ENCODE measurements at regions not wholly inside any gene's neighbourhood (a gene's known extent, or its start where the extent isn't known, plus 50 kb on each side); places are given as distances from the start of the nearest gene placed in this dataset.

GRCh38 chr12:67141296-67142018 lies 127.7 kb upstream of the CAND1 start:
- no peaks in the 10 kb centered on the region for H3K27me3 ChIP-seq (ENCODE audit: insufficient read depth, insufficient read length)
- H3K4me1 ChIP-seq (ENCODE audit: insufficient read depth, insufficient read length) = no peaks in the 10 kb centered on the region
- H3K9ac ChIP-seq (ENCODE audit: insufficient read length, low read depth) = no peak overlapping the region
- H3K36me3 ChIP-seq (ENCODE audit: insufficient read depth, insufficient read length, low read length) = no peaks in the 10 kb centered on the region
- TF ChIP-seq ZNF274 (IDR thresholded peaks at IDR 0.05; ENCODE audit: low read depth, low read length) (no peak), SUZ12 (IDR thresholded peaks at IDR 0.05; ENCODE audit: extremely low read depth, insufficient read depth, insufficient read length) (no peak), YY1 (IDR thresholded peaks at IDR 0.05; ENCODE audit: insufficient read depth, insufficient read length) (no peak)
- DNase-seq (ENCODE audit: low read depth, low spot score) = no peak
- no peaks in the 10 kb centered on the region for H3K9me3 ChIP-seq (ENCODE audit: insufficient read depth, low read length)
- H3K4me3 ChIP-seq (ENCODE audit: insufficient read length, low read depth) = no peak overlapping the region

GRCh38 chr12:67145692-67146091 lies 123.5 kb upstream of the CAND1 start:
- Histone ChIP-seq H3K4me3 (ENCODE audit: insufficient read length, low read depth) (no peak overlapping the region), H3K36me3 (ENCODE audit: insufficient read depth, insufficient read length, low read length) (no peaks in the 10 kb centered on the region), H3K4me1 (ENCODE audit: insufficient read depth, insufficient read length) (no peaks in the 10 kb centered on the region), H3K27me3 (ENCODE audit: insufficient read depth, insufficient read length) (no peaks in the 10 kb centered on the region), H3K9me3 (ENCODE audit: insufficient read depth, low read length) (no peaks in the 10 kb centered on the region), H3K9ac (ENCODE audit: insufficient read length, low read depth) (no peak overlapping the region)
- no peak for DNase-seq (ENCODE audit: low read depth, low spot score)
- no peak for TF ChIP-seq ZNF274 (IDR thresholded peaks at IDR 0.05; ENCODE audit: low read depth, low read length)
- TF ChIP-seq YY1 (IDR thresholded peaks at IDR 0.05; ENCODE audit: insufficient read depth, insufficient read length) = no peak
- no peak for TF ChIP-seq SUZ12 (IDR thresholded peaks at IDR 0.05; ENCODE audit: extremely low read depth, insufficient read depth, insufficient read length)

DNA sequence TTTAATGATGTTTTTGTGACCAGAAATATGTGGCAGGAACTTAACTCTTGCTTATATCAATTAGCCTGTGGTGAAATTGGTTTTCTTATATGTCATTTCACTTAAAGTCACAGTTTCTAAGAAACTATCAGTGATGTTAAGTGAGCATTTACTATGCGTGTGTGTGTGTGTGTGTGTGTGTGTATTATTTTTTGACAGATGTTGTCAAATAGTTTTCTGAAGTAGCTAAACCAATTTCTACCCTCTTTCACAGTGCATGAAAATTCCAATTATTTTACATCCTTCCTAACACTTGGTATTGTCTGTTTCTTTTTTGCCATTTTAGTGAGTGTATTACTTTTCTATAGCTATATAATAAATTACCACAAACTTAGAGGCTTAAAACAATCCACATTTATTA lies 122.1 kb upstream of the CAND1 start:
- no peak for TF ChIP-seq SUZ12 (IDR thresholded peaks at IDR 0.05; ENCODE audit: extremely low read depth, insufficient read depth, insufficient read length)
- no peak for TF ChIP-seq YY1 (IDR thresholded peaks at IDR 0.05; ENCODE audit: insufficient read depth, insufficient read length)
- TF ChIP-seq ZNF274 (IDR thresholded peaks at IDR 0.05; ENCODE audit: low read depth, low read length) = no peak
- H3K36me3 ChIP-seq (ENCODE audit: insufficient read depth, insufficient read length, low read length) = no peaks in the 10 kb centered on the region
- H3K9ac ChIP-seq (ENCODE audit: insufficient read length, low read depth) = no peak overlapping the region

DNA sequence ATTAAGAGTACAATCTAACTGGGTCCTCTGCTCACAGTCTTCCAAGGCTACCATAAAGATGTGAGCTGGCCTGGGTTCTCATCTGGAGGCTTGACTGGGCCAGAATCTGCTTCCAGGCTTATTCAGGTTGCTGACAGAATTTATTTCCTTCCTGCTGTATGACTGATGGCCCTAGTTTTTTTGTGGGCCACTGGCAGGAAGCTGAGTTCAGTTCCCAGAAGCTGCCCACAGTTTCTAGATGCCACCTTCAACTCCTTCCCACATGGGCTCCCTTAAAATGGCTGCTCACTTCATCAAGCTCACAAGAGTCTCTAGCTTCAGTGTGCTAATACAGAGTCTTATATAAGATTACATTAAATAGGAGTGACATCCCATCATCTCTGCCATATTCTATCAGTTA lies 121.7 kb upstream of the CAND1 start:
- H3K4me3 ChIP-seq (ENCODE audit: insufficient read length, low read depth) = no peak overlapping the region
- TF ChIP-seq YY1 (IDR thresholded peaks at IDR 0.05; ENCODE audit: insufficient read depth, insufficient read length) = no peak
- no peak for TF ChIP-seq SUZ12 (IDR thresholded peaks at IDR 0.05; ENCODE audit: extremely low read depth, insufficient read depth, insufficient read length)
- no peak for TF ChIP-seq ZNF274 (IDR thresholded peaks at IDR 0.05; ENCODE audit: low read depth, low read length)
- no peak for DNase-seq (ENCODE audit: low read depth, low spot score)
- no peaks in the 10 kb centered on the region for H3K27me3 ChIP-seq (ENCODE audit: insufficient read depth, insufficient read length)
- H3K9me3 ChIP-seq (ENCODE audit: insufficient read depth, low read length) = no peaks in the 10 kb centered on the region
- H3K4me1 ChIP-seq (ENCODE audit: insufficient read depth, insufficient read length) = no peaks in the 10 kb centered on the region
- H3K9ac ChIP-seq (ENCODE audit: insufficient read length, low read depth) = no peak overlapping the region
- H3K36me3 ChIP-seq (ENCODE audit: insufficient read depth, insufficient read length, low read length) = no peaks in the 10 kb centered on the region

More for the DNA sequence above, 122.1 kb upstream of the CAND1 start:
- Histone ChIP-seq H3K27me3 (ENCODE audit: insufficient read depth, insufficient read length) (no peaks in the 10 kb centered on the region), H3K4me1 (ENCODE audit: insufficient read depth, insufficient read length) (no peaks in the 10 kb centered on the region), H3K4me3 (ENCODE audit: insufficient read length, low read depth) (no peak overlapping the region), H3K9me3 (ENCODE audit: insufficient read depth, low read length) (no peaks in the 10 kb centered on the region)
- no peak for DNase-seq (ENCODE audit: low read depth, low spot score)

DNA sequence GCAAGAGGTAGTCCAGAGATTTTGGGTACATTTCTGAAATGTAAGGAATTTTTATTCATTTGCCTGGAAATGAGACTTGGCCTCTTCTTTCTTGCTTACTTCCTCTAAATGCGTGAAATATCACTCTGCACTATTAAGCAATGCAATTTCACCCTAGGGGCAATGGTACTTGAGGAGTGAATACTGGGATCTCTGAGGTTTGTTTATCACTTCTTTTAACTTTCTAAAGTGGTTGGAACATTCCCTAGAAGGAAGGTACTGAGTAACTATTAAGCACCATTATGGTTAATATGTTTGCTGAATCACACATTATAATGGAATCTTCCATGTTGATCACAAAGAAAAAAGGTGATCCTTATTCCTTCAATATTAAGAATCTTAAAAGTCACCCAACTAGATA lies 120.9 kb upstream of the CAND1 start:
- DNase-seq (ENCODE audit: low read depth, low spot score) = no peak
- Histone ChIP-seq H3K4me3 (ENCODE audit: insufficient read length, low read depth) (no peak overlapping the region), H3K27me3 (ENCODE audit: insufficient read depth, insufficient read length) (no peaks in the 10 kb centered on the region), H3K36me3 (ENCODE audit: insufficient read depth, insufficient read length, low read length) (no peaks in the 10 kb centered on the region), H3K4me1 (ENCODE audit: insufficient read depth, insufficient read length) (no peaks in the 10 kb centered on the region), H3K9ac (ENCODE audit: insufficient read length, low read depth) (no peak overlapping the region), H3K9me3 (ENCODE audit: insufficient read depth, low read length) (no peaks in the 10 kb centered on the region)
- TF ChIP-seq YY1 (IDR thresholded peaks at IDR 0.05; ENCODE audit: insufficient read depth, insufficient read length) = no peak
- TF ChIP-seq ZNF274 (IDR thresholded peaks at IDR 0.05; ENCODE audit: low read depth, low read length) = no peak
- TF ChIP-seq SUZ12 (IDR thresholded peaks at IDR 0.05; ENCODE audit: extremely low read depth, insufficient read depth, insufficient read length) = no peak

GRCh38 chr12:67151886-67152285 lies 117.3 kb upstream of the CAND1 start:
- no peak overlapping the region for H3K9ac ChIP-seq (ENCODE audit: insufficient read length, low read depth)
- H3K4me3 ChIP-seq (ENCODE audit: insufficient read length, low read depth) = no peak overlapping the region
- H3K4me1 ChIP-seq (ENCODE audit: insufficient read depth, insufficient read length) = no peaks in the 10 kb centered on the region
- no peak for DNase-seq (ENCODE audit: low read depth, low spot score)
- no peaks in the 10 kb centered on the region for H3K27me3 ChIP-seq (ENCODE audit: insufficient read depth, insufficient read length)
- TF ChIP-seq YY1 (IDR thresholded peaks at IDR 0.05; ENCODE audit: insufficient read depth, insufficient read length) = no peak
- no peaks in the 10 kb centered on the region for H3K36me3 ChIP-seq (ENCODE audit: insufficient read depth, insufficient read length, low read length)
- H3K9me3 ChIP-seq (ENCODE audit: insufficient read depth, low read length) = no peaks in the 10 kb centered on the region

- no peaks in the 10 kb centered on the region for H3K4me1 ChIP-seq (ENCODE audit: insufficient read depth, insufficient read length)
- no peak overlapping the region for H3K4me3 ChIP-seq (ENCODE audit: insufficient read length, low read depth)
- no peaks in the 10 kb centered on the region for H3K36me3 ChIP-seq (ENCODE audit: insufficient read depth, insufficient read length, low read length)
- H3K9ac ChIP-seq (ENCODE audit: insufficient read length, low read depth) = no peak overlapping the region
- no peaks in the 10 kb centered on the region for H3K9me3 ChIP-seq (ENCODE audit: insufficient read depth, low read length)
- DNase-seq (ENCODE audit: low read depth, low spot score) = no peak
- no peaks in the 10 kb centered on the region for H3K27me3 ChIP-seq (ENCODE audit: insufficient read depth, insufficient read length)
- no peak for TF ChIP-seq SUZ12 (IDR thresholded peaks at IDR 0.05; ENCODE audit: extremely low read depth, insufficient read depth, insufficient read length)
- no peak for TF ChIP-seq ZNF274 (IDR thresholded peaks at IDR 0.05; ENCODE audit: low read depth, low read length)
- TF ChIP-seq YY1 (IDR thresholded peaks at IDR 0.05; ENCODE audit: insufficient read depth, insufficient read length) = no peak
Measured at GRCh38 chr12:67152451-67152850, 116.7 kb upstream of the CAND1 start.

All from NT2/D1 (cell line).